ENCODE measurements at regions not wholly inside any gene's neighbourhood (a gene's known extent, or its start where the extent isn't known, plus 50 kb on each side); places are given as distances from the start of the nearest gene placed in this dataset.

DNA sequence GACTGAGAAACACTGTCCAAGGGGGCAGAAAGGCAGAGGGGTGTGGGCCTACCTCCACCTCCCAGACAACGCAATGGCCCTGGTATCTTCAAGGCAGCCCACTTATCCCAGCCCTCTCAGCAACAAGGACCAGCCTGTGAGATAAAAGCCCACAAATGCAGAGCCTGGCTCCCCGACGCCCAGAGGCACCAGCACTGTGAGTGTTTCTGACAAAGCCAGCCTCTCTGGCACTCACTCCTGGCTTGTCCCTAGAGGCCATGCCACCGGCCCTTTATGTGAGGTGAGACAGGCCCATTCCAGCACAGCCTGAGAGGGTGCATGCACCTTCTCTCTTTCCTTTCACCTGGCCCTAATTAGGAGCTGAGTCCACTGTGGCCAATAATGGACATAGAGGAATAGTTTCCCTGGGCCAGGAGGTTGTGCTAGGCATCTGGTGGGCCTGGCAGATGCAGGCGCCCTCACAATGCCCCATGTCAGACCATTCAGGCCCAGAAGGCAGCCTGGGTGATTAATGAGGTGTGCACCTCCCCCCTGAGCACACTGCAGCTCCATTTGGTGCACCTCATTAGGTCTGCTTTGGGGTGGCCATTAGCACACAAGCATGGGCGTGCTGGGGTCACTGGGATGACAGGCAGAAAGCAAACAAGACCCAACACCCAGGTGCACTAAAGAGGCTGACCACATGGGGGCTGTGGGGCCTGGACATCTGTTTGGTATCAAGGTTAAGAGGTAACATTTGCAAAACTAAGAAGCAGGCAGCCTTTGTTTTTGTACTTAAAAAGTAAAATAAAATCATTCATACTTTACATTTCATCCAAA, 176.0 kb downstream of the MED10 start (continued):
- no peak for TF ChIP-seq EP300 (conservative IDR thresholded peaks at IDR 0.05; ENCODE audit: poor library complexity, severe bottlenecking)

DNA sequence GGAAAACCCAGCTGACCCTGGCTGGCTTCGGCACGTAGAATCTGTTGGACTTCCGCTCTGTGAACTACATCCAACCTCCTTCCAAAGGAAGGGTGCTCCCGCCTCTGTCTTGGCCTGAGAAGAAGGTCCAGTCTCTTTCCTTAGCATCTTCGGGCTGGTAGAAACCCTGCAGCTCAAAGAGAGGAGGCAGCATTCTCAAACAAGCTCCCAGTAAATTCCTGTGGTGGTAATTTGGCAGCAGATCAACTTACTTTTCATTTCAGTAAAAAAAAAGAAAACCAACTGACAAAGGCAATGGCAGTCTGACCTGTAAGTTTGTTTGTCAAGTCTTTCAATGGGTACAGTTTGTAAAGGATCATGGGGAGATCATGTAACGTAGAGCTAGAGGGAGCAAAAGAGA, 176.7 kb downstream of the MED10 start:
- no peaks in the 10 kb centered on the region for H4K20me1 ChIP-seq (ENCODE audit: insufficient read depth)
- H3K9me3 ChIP-seq (ENCODE audit: low read length) = peaks cover 4% of the 10 kb centered on the region
- no peak overlapping the region for H3K4me3 ChIP-seq (ENCODE audit: low read length)
- no peaks in the 10 kb centered on the region for H3K27me3 ChIP-seq (ENCODE audit: insufficient read depth, low read depth, low read length)
- no peaks in the 10 kb centered on the region for H3K9me2 ChIP-seq (ENCODE audit: insufficient read depth, low read length)
- H3F3A ChIP-seq (ENCODE audit: insufficient read depth, low read length, poor library complexity, severe bottlenecking) = no peaks in the 10 kb centered on the region
- no peak overlapping the region for H3K9ac ChIP-seq (ENCODE audit: low read length)
- H3K27ac ChIP-seq (ENCODE audit: low read length) = no peak overlapping the region
- no peak overlapping the region for H2AFZ ChIP-seq (ENCODE audit: low read depth, low read length)
- H3K36me3 ChIP-seq (ENCODE audit: insufficient read depth, low read length) = no peaks in the 10 kb centered on the region
- TF ChIP-seq POLR2AphosphoS5 (IDR thresholded peaks at IDR 0.05) = no peak
- TF ChIP-seq, protein P1, sequence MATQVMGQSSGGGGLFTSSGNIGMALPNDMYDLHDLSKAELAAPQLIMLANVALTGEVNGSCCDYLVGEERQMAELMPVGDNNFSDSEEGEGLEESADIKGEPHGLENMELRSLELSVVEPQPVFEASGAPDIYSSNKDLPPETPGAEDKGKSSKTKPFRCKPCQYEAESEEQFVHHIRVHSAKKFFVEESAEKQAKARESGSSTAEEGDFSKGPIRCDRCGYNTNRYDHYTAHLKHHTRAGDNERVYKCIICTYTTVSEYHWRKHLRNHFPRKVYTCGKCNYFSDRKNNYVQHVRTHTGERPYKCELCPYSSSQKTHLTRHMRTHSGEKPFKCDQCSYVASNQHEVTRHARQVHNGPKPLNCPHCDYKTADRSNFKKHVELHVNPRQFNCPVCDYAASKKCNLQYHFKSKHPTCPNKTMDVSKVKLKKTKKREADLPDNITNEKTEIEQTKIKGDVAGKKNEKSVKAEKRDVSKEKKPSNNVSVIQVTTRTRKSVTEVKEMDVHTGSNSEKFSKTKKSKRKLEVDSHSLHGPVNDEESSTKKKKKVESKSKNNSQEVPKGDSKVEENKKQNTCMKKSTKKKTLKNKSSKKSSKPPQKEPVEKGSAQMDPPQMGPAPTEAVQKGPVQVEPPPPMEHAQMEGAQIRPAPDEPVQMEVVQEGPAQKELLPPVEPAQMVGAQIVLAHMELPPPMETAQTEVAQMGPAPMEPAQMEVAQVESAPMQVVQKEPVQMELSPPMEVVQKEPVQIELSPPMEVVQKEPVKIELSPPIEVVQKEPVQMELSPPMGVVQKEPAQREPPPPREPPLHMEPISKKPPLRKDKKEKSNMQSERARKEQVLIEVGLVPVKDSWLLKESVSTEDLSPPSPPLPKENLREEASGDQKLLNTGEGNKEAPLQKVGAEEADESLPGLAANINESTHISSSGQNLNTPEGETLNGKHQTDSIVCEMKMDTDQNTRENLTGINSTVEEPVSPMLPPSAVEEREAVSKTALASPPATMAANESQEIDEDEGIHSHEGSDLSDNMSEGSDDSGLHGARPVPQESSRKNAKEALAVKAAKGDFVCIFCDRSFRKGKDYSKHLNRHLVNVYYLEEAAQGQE (IDR thresholded peaks at IDR 0.05; ENCODE audit: borderline replicate concordance) = no peak
- TF ChIP-seq, protein P2, sequence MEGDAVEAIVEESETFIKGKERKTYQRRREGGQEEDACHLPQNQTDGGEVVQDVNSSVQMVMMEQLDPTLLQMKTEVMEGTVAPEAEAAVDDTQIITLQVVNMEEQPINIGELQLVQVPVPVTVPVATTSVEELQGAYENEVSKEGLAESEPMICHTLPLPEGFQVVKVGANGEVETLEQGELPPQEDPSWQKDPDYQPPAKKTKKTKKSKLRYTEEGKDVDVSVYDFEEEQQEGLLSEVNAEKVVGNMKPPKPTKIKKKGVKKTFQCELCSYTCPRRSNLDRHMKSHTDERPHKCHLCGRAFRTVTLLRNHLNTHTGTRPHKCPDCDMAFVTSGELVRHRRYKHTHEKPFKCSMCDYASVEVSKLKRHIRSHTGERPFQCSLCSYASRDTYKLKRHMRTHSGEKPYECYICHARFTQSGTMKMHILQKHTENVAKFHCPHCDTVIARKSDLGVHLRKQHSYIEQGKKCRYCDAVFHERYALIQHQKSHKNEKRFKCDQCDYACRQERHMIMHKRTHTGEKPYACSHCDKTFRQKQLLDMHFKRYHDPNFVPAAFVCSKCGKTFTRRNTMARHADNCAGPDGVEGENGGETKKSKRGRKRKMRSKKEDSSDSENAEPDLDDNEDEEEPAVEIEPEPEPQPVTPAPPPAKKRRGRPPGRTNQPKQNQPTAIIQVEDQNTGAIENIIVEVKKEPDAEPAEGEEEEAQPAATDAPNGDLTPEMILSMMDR (IDR thresholded peaks at IDR 0.05; ENCODE audit: poor library complexity, severe bottlenecking) = no peak
- no peak for TF ChIP-seq SMC3 (conservative IDR thresholded peaks at IDR 0.05; ENCODE audit: poor library complexity)
- no peak for TF ChIP-seq EZH2 (IDR thresholded peaks at IDR 0.05; ENCODE audit: borderline replicate concordance, insufficient read depth, low read length, poor library complexity, severe bottlenecking)
- TF ChIP-seq MXI1 (conservative IDR thresholded peaks at IDR 0.05; ENCODE audit: poor library complexity, severe bottlenecking) = no peak
- TF ChIP-seq TAF1 (IDR thresholded peaks at IDR 0.05; ENCODE audit: low read depth) = no peak
- no peaks in the 10 kb centered on the region for H3K79me2 ChIP-seq (replicated peaks; ENCODE audit: insufficient read depth, low read length)
- no peak overlapping the region for H3K4me2 ChIP-seq (ENCODE audit: low read length)

DNA sequence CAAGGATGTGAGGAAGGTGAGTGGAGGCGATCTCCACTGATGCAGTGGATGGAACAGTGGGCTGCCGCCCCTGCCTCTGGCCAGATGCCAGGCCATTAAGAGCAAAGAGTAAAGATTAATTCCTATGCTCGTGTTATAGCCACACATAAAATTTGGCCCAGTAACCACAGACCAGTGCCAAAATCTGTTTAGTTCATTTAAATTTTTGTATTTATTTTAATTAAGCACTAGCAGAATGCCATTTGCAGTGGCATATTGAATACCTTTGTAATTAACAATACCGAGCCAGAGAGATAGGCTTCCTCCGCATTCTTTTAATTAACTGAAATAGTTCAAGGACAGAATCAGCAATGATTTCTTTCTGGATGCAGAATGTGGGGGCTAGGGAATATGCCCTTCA, 179.8 kb downstream of the MED10 start:
- Histone ChIP-seq H3K4me3 (ENCODE audit: low read length) (no peak overlapping the region), H3K36me3 (ENCODE audit: insufficient read depth, low read length) (no peaks in the 10 kb centered on the region), H3K27ac (ENCODE audit: low read length) (no peak overlapping the region), H3K27me3 (ENCODE audit: insufficient read depth, low read depth, low read length) (no peaks in the 10 kb centered on the region), H3K4me2 (ENCODE audit: low read length) (no peak overlapping the region), H3K79me2 (replicated peaks; ENCODE audit: insufficient read depth, low read length) (no peaks in the 10 kb centered on the region), H3F3A (ENCODE audit: insufficient read depth, low read length, poor library complexity, severe bottlenecking) (no peaks in the 10 kb centered on the region), H4K20me1 (ENCODE audit: insufficient read depth) (no peaks in the 10 kb centered on the region), H3K9me3 (ENCODE audit: low read length) (peaks cover 4% of the 10 kb centered on the region), H3K9ac (ENCODE audit: low read length) (no peak overlapping the region), H2AFZ (ENCODE audit: low read depth, low read length) (no peak overlapping the region), H3K9me2 (ENCODE audit: insufficient read depth, low read length) (no peaks in the 10 kb centered on the region)
- TF ChIP-seq TAF1 (IDR thresholded peaks at IDR 0.05; ENCODE audit: low read depth) = no peak
- no peak for TF ChIP-seq SMC3 (conservative IDR thresholded peaks at IDR 0.05; ENCODE audit: poor library complexity)
- no peak for TF ChIP-seq EZH2 (IDR thresholded peaks at IDR 0.05; ENCODE audit: borderline replicate concordance, insufficient read depth, low read length, poor library complexity, severe bottlenecking)
- TF ChIP-seq, protein P2 (IDR thresholded peaks at IDR 0.05; ENCODE audit: poor library complexity, severe bottlenecking) = no peak
- TF ChIP-seq, protein P1 (IDR thresholded peaks at IDR 0.05; ENCODE audit: borderline replicate concordance) = no peak
- no peak for TF ChIP-seq EP300 (conservative IDR thresholded peaks at IDR 0.05; ENCODE audit: poor library complexity, severe bottlenecking)
- TF ChIP-seq MXI1 (conservative IDR thresholded peaks at IDR 0.05; ENCODE audit: poor library complexity, severe bottlenecking) = no peak
- no peak for TF ChIP-seq POLR2AphosphoS5 (IDR thresholded peaks at IDR 0.05)
- TF ChIP-seq RAD21 (conservative IDR thresholded peaks at IDR 0.05) = no peak

Measured in neural cell (in vitro differentiated cells).